Ovary (tissue), 3 donors: ENCODE measurements at regions not wholly inside any gene's neighbourhood (a gene's known extent, or its start where the extent isn't known, plus 50 kb on each side); places are given as distances from the start of the nearest gene placed in this dataset.
"Not testable (repeated sequence)": the region's sequence is repeated elsewhere in the genome, so short reads cannot be mapped to it uniquely, and the experiment has no call there.

Experiments used
- CTCF ChIP-seq, 3 donors: fragments of 450-650 bp in 2 of 3; fragments of 200-600 bp in 1 of 3; IDR thresholded peaks; one replicate each; pipeline versions ENCODE4 v1.5.1 to v1.8.0; 2016 to 2022; ENCODE audit warnings: antibody characterized with exemption in 3 of 3, mild to moderate bottlenecking in 1 of 3
- EP300 ChIP-seq: sonication (generic); formaldehyde crosslinking; IDR thresholded peaks from one replicate; pipeline ENCODE4 v1.6.1; 2017; ENCODE audit warnings: antibody characterized with exemption
- POLR2A ChIP-seq: fragments of 450-650 bp; IDR thresholded peaks from one replicate; pipeline ENCODE4 v1.6.1; 2017; ENCODE audit warnings: antibody characterized with exemption, mild to moderate bottlenecking, moderate library complexity
- donor health status: DM: no; HTN: no; CAD: no.

GRCh38 chr4:128646893-128647292 lies 162.6 kb upstream of the JADE1 start:
- not testable (repeated sequence) for TF ChIP-seq CTCF (IDR thresholded peaks at IDR 0.05); POLR2A; EP300
